ENCODE measurements at regions not wholly inside any gene's neighbourhood (a gene's known extent, or its start where the extent isn't known, plus 50 kb on each side); places are given as distances from the start of the nearest gene placed in this dataset.
"Not testable (repeated sequence)": the region's sequence is repeated elsewhere in the genome, so short reads cannot be mapped to it uniquely, and the experiment has no call there.

DNA sequence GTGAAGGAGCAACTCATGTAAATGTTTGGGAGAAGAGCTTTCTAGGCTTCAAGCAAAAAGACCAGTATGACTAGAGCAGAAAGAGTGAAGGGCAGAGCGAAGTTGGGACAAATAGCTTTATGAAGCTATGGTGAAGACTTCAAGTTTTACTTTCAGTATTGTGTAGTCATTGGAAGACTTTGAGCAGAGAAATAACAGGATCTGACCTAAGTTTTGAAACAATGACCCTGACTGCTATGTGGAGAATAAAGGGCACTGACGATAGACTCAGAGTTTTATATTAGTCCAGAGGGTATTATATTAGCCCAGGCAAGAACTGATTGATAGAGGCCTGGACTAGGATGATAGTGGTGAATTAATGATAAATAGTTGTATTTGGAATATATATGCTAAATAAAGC is 187.3 kb downstream of the KTN1 start:
- DNase-seq (ENCODE audit: low read depth in 2 of 2) = no peak

GRCh38 chr14:55769877-55770276 is 189.9 kb downstream of the KTN1 start:
- no peak for DNase-seq (ENCODE audit: low read depth in 2 of 2)

GRCh38 chr14:55771242-55771981 is 191.4 kb downstream of the KTN1 start:
- no peak for DNase-seq (ENCODE audit: low read depth in 2 of 2)

DNA sequence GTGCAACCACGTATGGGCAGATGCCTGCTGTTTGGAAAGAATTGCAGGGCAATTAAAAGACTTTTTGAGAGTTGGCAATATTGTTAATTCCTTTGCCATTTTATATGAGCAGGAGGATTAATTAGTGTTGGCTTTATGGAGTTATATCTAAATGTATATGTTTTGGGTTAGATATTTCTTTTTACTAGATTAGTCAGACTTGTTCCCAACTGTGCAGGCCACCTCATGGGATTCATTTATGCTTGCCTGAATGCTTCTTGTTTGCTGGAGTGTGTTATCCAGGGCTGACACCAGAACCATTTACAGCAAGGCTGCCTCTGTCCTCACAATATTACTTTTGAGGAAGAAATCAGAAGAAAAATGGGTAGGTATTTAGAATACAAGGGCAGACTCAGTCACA is 192.5 kb downstream of the KTN1 start:
- DNase-seq (ENCODE audit: low read depth in 2 of 2) = no peak

DNA sequence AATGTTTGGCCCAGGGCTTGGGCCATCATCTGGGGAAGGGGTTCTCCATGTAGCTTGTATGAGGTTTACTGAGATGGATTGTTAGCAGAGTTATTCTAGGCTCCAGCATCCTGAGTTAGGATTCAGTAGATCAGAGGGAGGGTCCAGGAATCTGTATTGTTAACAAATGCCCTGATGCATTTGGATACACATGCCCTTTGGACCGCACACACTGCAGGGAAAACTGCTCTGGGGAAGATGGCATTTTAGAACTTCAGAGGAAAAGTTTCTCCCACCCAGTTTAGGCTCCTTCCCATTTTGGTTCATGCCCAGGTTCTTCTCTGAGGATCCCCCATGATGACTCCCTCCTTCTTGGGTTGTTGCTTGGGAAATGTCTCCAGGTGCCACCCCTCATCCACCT is 193.3 kb downstream of the KTN1 start:
- no peak for DNase-seq (ENCODE audit: low read depth in 2 of 2)

DNA sequence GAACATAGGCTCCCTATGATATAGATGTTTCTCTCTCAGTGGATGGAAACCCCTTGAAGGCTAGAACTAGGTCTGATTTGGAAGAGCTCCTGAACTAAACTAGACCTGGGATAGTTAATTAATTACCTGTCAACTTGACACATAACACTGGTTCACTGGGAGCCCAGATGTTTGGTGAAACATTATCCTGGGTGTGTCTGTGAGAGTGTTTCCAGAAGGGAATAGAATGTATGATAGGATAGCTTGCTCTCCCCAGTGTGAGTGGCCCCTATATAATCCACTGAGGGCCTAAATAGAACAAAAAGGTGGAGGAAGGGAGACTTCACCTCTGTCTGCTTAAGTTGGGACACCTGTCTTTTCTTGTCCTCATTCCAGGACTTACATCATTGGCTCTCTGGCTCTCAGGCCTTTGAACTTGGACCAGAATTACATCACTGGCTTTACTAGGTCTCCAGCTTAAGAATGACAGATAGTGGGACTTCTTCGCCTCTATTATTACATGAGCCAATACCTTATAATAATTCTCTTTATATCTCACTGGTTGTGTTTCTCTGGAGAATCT is 194.1 kb downstream of the KTN1 start:
- DNase-seq (ENCODE audit: low read depth in 2 of 2) = no peak

GRCh38 chr14:55777877-55778276 is 197.9 kb downstream of the KTN1 start:
- DNase-seq (ENCODE audit: low read depth in 2 of 2) = no peak

- no peak for DNase-seq (ENCODE audit: low read depth in 2 of 2)
Measured at GRCh38 chr14:55780156-55780946, 200.3 kb downstream of the KTN1 start.

- no peak for DNase-seq (ENCODE audit: low read depth in 2 of 2)
Measured at GRCh38 chr14:55781046-55781445, 201.0 kb downstream of the KTN1 start.

DNA sequence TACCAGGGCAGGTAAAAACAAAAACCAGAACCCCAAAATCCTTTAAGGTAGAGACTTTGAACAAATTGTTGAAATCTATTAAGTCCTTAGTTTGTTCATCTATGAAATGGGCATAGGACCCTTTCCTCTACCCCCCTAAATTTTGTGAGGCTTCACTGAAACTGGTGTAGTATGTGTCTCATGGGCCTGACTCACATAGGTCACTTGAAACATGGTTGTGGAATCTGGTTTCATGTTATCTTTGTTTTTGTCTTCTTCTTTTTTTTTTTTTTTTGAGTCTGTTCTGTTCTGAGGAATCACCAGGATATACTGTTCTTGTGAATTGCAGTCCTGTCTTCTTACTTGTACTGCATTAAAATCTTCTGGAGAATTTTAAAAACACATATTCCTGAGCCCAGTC is 202.2 kb downstream of the KTN1 start:
- no peak for DNase-seq (ENCODE audit: low read depth in 2 of 2)

DNA sequence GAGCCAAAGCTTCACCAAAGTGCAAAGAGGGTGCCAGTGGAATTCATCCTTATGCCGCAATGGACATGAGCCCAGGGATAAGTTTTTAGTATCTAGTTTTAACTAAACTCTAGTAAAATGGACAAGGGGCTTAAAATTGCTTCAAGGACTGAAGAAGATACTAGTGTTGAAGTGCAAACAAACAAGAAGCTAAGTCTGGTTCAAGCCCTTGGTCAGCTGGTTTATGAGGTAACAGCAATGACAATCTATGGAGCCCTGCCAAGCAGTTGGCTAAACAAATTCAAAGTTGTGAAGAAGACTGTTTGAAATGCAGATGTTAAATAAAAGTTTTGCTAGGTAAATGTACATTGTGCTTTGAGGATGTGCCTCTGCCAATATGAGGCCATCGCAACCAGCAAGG is 209.4 kb downstream of the KTN1 start:
- no peak for DNase-seq (ENCODE audit: low read depth in 2 of 2)

- no peak for DNase-seq (ENCODE audit: low read depth in 2 of 2)
Measured at GRCh38 chr14:55794655-55795595, 214.9 kb downstream of the KTN1 start.

- not testable (repeated sequence) for DNase-seq (ENCODE audit: low read depth in 2 of 2)
Measured at GRCh38 chr14:55796513-55796912, 216.5 kb downstream of the KTN1 start.

- no peak for DNase-seq (ENCODE audit: low read depth in 2 of 2)
Measured at GRCh38 chr14:55798406-55798805, 218.4 kb downstream of the KTN1 start.

DNA sequence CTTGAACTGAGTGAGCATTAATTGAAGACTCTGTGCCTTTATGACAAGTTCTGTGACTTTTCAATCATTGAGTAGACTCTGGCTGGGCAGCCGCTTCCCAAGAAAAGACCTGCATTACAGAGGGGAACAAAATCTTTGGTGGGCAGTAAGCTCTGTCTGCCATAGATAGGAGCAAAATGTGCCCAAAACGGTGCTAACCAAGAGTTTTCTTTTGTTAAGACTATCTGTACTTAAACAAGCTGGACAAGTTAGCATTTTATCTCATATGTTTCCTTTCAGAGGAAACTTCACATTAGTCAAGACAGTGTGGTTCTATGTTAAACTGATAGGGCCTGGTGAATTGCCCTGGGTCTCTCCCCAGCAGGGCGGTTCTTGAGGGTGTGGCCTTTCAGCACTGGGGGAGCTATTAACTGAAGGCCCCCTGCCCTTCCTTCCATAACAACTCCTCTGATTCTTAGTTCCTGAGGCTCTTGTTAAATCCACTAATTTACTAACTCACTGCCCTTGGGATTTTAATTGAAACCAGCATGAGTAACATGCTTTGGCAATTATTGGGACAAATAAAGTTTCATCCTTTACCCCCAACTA is 219.6 kb downstream of the KTN1 start:
- DNase-seq (ENCODE audit: low read depth in 2 of 2) = no peak

DNA sequence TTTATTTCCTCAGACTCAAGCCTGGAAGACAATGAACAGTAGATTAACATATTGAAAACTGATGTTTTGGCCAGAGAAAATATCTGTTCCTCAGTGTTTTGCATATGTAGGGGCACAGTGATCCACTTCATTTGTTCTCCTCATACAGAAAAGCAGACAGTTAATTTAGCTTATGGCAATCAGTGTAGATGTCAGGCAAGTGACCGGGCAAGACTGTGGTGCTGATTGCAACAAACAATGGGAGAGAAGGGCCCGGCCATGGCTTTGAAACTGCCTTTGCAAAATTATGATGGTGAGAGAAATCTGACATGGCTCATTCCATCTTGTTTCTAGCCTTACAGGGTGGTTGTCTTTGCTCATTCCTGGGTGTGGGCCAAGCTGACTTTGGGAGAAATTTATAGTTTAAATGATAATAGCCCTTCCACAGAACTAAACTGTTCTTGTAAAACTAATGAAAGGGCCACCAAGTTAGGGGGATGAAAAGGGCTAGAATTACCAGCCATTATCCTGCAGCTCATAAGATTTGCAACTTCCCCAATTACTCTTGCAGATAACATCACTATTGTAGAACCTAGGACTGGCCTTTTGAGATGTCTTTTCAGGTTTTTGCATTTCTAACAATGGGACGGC is 220.3 kb downstream of the KTN1 start:
- DNase-seq (ENCODE audit: low read depth in 2 of 2) = no peak

DNA sequence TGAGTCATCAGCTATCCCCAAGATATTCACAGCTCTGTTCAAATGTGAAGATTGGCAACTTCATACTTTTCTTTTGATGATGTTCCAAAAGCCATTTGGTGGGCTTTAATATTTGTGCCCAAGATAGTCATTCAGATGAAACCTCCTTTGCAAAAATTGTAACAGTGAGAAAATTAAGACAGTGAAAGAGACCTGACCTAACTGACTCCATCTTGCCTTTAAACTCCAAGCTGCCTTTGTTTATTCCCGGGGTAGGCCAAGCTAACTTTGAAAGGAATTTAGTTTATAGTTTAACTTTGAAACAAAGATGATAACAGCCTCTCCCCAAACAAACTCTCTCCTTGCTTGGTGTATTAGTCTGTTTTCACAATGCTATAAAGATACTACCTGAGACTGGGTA is 221.1 kb downstream of the KTN1 start:
- no peak for DNase-seq (ENCODE audit: low read depth in 2 of 2)

DNA sequence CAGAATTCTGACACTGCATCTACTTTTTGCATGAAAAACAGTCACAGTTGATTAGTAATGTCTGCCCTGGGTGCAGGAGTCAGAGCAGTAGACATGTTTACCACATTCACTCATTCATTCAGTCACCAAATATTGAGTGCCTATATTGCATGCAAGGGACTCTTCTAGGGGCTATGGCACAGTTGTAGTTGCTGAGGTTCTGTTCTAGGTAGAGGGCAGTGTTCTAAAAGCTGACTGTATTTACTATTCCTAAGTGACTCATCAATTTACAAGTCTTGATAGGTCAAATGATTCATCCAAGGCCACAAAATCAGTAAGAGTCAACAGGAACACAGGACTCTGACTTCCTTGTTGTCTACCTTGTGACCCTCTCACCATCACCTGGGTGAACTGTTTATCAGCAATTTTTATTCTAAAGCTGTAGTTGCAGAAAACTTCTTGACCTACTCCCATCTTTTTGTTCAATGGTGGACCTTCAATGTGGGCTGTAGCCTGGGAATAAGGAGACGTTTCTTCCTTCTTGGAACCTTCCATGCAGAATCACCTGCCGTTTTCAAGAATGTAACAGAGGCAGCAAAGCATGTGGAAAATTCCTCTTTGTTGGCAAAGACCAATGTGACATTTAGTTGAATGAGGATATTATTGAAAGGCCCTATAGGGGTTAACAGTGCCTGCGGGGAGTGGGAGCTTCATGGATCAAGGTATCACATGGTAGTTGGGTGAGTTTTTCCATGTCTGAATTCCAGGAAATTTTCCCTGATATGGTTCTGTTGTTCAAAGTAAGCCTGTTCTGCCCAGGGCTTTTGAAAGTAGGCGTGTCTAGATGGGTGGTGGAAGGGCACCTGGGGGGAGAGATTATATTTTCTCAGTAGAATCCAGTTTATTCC is 223.2 kb downstream of the KTN1 start:
- no peak for DNase-seq (ENCODE audit: low read depth in 2 of 2)

DNA sequence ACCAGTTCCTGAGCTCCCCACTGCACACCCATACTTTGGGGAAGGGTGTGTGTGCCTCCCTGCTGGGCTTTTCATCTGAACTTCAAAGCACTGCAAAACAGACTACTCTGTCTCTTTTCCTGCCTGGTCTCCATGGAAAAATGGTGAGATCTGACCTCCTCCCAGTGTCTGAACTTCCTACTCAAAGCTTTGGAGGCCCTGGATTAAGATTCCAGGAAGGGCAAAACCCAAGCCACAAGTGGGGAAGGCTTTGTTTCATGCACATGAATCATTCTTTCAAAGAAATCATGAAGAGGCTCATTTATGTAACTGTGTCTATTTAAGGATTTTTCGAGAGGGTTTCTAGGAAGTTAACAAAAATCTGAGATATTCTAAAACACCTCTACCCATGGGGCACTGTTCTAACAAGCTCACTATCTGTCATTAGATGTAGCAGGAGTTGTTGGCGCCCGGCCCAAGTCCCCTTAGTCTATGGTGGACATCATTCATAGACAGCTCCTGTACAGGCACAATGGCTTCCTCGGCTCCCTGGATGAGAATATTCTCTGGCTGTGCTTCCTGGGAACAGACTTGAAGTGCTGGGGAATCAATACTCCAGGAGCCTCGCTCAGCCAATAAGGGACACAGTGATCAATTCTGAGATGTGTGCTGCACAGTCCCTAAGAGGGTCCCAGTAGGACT is 224.0 kb downstream of the KTN1 start:
- no peak for DNase-seq (ENCODE audit: low read depth in 2 of 2)

All from stimulated activated CD4-positive, alpha-beta T cell treated with anti-CD3 and anti-CD28 coated beads, Interleukin-12 subunit alpha, Interleukin-12 subunit beta, amount 100 ng/mL, for 24 hours (primary cell).